H9 (cell line): ENCODE measurements at regions not wholly inside any gene's neighbourhood (a gene's known extent, or its start where the extent isn't known, plus 50 kb on each side); places are given as distances from the start of the nearest gene placed in this dataset.

Source experiments
- DNase-seq: peaks from one replicate; pipeline ENCODE4 v3.0.0-alpha.2; 2017
- H2AFZ ChIP-seq: one replicate; pipeline ENCODE4 v1.6.1; 2013; ENCODE audit warnings: mild to moderate bottlenecking, low read length, control low read depth, moderate library complexity
- H2AK5ac ChIP-seq: 2 replicates; pipeline ENCODE4 v1.6.1; 2013; ENCODE audit warnings: low read length, control low read depth, mixed read lengths; ENCODE audit not compliant: insufficient read length
- H2BK120ac ChIP-seq: one replicate; pipeline ENCODE4 v1.6.1; 2013; ENCODE audit warnings: low read depth, mild to moderate bottlenecking, low read length, control low read depth, inconsistent platforms; ENCODE audit not compliant: poor library complexity, severe bottlenecking
- H2BK12ac ChIP-seq: 2 replicates; pipeline ENCODE4 v1.6.1; 2013; ENCODE audit warnings: low read length, control low read depth, mixed read lengths, low read depth; ENCODE audit not compliant: insufficient read length
- H2BK15ac ChIP-seq: 2 replicates; pipeline ENCODE4 v1.6.1; 2013; ENCODE audit warnings: low read depth, low read length, control low read depth
- H2BK20ac ChIP-seq: one replicate; pipeline ENCODE4 v1.6.1; 2013; ENCODE audit warnings: low read depth, mild to moderate bottlenecking, low read length, control low read depth, inconsistent platforms; ENCODE audit not compliant: poor library complexity, severe bottlenecking
- H2BK5ac ChIP-seq: 2 replicates; pipeline ENCODE4 v1.6.1; 2013; ENCODE audit warnings: low read length, control low read depth, mixed read lengths; ENCODE audit not compliant: insufficient read length
- H3K14ac ChIP-seq: 2 replicates; pipeline ENCODE4 v1.6.1; 2013; ENCODE audit warnings: low read length, control low read depth; ENCODE audit not compliant: insufficient read depth
- H3K18ac ChIP-seq: 2 replicates; pipeline ENCODE4 v1.6.1; 2013; ENCODE audit warnings: low read depth, mild to moderate bottlenecking, mixed read lengths, low read length, control low read depth; ENCODE audit not compliant: insufficient read length
- H3K23ac ChIP-seq: 2 replicates; pipeline ENCODE4 v1.6.1; 2013; ENCODE audit warnings: low read length, control low read depth, mixed read lengths, low read depth; ENCODE audit not compliant: insufficient read length
- H3K23me2 ChIP-seq: 2 replicates; pipeline ENCODE4 v1.6.1; 2013; ENCODE audit warnings: low read depth, mild to moderate bottlenecking, mixed read lengths, low read length, control low read depth; ENCODE audit not compliant: insufficient read length, poor library complexity, severe bottlenecking
- H3K27ac ChIP-seq: 2 replicates; pipeline ENCODE4 v1.5.1; 2013; ENCODE audit warnings: low read length, control low read depth, mixed read lengths, low read depth; ENCODE audit not compliant: insufficient read length
- H3K27me3 ChIP-seq: 2 replicates; pipeline ENCODE4 v1.6.1; 2013; ENCODE audit warnings: low read length, control low read depth, inconsistent platforms; ENCODE audit not compliant: insufficient read depth
- H3K4ac ChIP-seq: 2 replicates; pipeline ENCODE4 v1.6.1; 2013; ENCODE audit warnings: low read depth, mild to moderate bottlenecking, control low read depth, inconsistent platforms, low read length, moderate library complexity
- H3K4me1 ChIP-seq: 2 replicates; pipeline ENCODE4 v1.6.1; 2013; ENCODE audit warnings: low read length, control low read depth, inconsistent platforms; ENCODE audit not compliant: insufficient read depth
- H3K4me2 ChIP-seq: 2 replicates; pipeline ENCODE4 v1.6.1; 2013; ENCODE audit warnings: low read length, control low read depth, mixed read lengths; ENCODE audit not compliant: insufficient read length, insufficient read depth
- H3K56ac ChIP-seq: 2 replicates; pipeline ENCODE4 v1.6.1; 2013; ENCODE audit warnings: low read depth, mild to moderate bottlenecking, mixed read lengths, low read length, control low read depth; ENCODE audit not compliant: insufficient read length
- H3K79me1 ChIP-seq: 2 replicates; pipeline ENCODE4 v1.6.1; 2013; ENCODE audit warnings: low read depth, mild to moderate bottlenecking, moderate library complexity, low read length, control low read depth, inconsistent platforms; ENCODE audit not compliant: insufficient read depth, poor library complexity, severe bottlenecking
- H3K79me2 ChIP-seq: 2 replicates; pipeline ENCODE4 v1.6.1; 2013; ENCODE audit warnings: low read length, control low read depth, inconsistent platforms; ENCODE audit not compliant: insufficient read depth
- H3K9ac ChIP-seq: 2 replicates; pipeline ENCODE4 v1.6.1; 2013; ENCODE audit warnings: low read length, control low read depth, mixed read lengths; ENCODE audit not compliant: insufficient read length; ENCODE audit errors: extremely low read depth
- H3K9me3 ChIP-seq: one replicate; pipeline ENCODE4 v1.6.1; 2013; ENCODE audit warnings: low read depth, low read length, inconsistent platforms; ENCODE audit not compliant: control insufficient read depth
- H3T11ph ChIP-seq: one replicate; pipeline ENCODE4 v1.6.1; 2013; ENCODE audit warnings: mild to moderate bottlenecking, low read length, control low read depth, inconsistent platforms
- H4K20me1 ChIP-seq: one replicate; pipeline ENCODE4 v1.6.1; 2013; ENCODE audit not compliant: control insufficient read depth, insufficient read length, insufficient read depth
- H4K5ac ChIP-seq: 2 replicates; pipeline ENCODE4 v1.6.1; 2013; ENCODE audit warnings: low read depth, mild to moderate bottlenecking, mixed read lengths, low read length, control low read depth; ENCODE audit not compliant: insufficient read length
- H4K8ac ChIP-seq: replicated peaks from 2 replicates; pipeline ENCODE4 v1.6.1; 2013; ENCODE audit warnings: low read length, control low read depth, mixed read lengths, low read depth; ENCODE audit not compliant: insufficient read length
- H4K91ac ChIP-seq: 2 replicates; pipeline ENCODE4 v1.6.1; 2013; ENCODE audit warnings: low read depth, mild to moderate bottlenecking, moderate library complexity, mixed read lengths, low read length, control low read depth; ENCODE audit not compliant: insufficient read length
- H3K27ac Mint-ChIP-seq, 3 experiments: 2 replicates in 2 of 3; 3 replicates in 1 of 3; pipeline ENCODE4 v1.8.0; 2020 to 2021; ENCODE audit warnings: mixed read lengths in 3 of 3, mild to moderate bottlenecking in 1 of 3, moderate library complexity in 1 of 3
- H3K27me3 Mint-ChIP-seq: 2 replicates; pipeline ENCODE4 v1.8.0; 2021; ENCODE audit warnings: low read depth, mild to moderate bottlenecking, moderate library complexity, mixed read lengths
- H3K36me3 Mint-ChIP-seq, 3 experiments: 2 replicates in 2 of 3; 3 replicates in 1 of 3; pipeline ENCODE4 v1.8.0; 2020 to 2021; ENCODE audit warnings: low read depth in 3 of 3, mixed read lengths in 3 of 3; ENCODE audit not compliant: insufficient read depth in 1 of 3
- H3K4me1 Mint-ChIP-seq, 2 experiments: 2 replicates each; pipeline ENCODE4 v1.8.0; 2020; ENCODE audit warnings: mixed read lengths in 2 of 2
- H3K4me3 Mint-ChIP-seq, 2 experiments: 2 replicates in 1 of 2; 3 replicates in 1 of 2; pipeline ENCODE4 v1.8.0; 2020 to 2021; ENCODE audit warnings: mild to moderate bottlenecking in 2 of 2, mixed read lengths in 2 of 2, moderate library complexity in 1 of 2
- H3K9me3 Mint-ChIP-seq, 2 experiments: 2 replicates in 1 of 2; 3 replicates in 1 of 2; pipeline ENCODE4 v1.8.0; 2020; ENCODE audit warnings: mild to moderate bottlenecking in 2 of 2, mixed read lengths in 2 of 2, moderate library complexity in 1 of 2
- WGBS: extraction: QIAGEN DNeasy Blood & Tissue Kit; methylation state at CpG from one replicate; pipeline ENCODE4 v1.1.7; 2013; ENCODE audit warnings: missing lambda C conversion rate, low lambda C conversion rate, mixed read lengths; ENCODE audit not compliant: insufficient read length; ENCODE audit errors: extremely low coverage; 5-methylcytosine and 5-hydroxymethylcytosine counted together
- TF ChIP-seq, protein P1 (sequence below): fragments of 200-600 bp; sonication (generic); conservative IDR thresholded peaks from 3 replicates; pipeline ENCODE4 v1.8.0; 2021; ENCODE audit warnings: antibody characterized with exemption, mild to moderate bottlenecking

- Histone ChIP-seq H3K4me1 (no peaks in the 10 kb centered on the region), H2BK5ac (no peak overlapping the region), H4K5ac (no peak overlapping the region), H3K14ac (no peak overlapping the region), H2BK15ac (no peak overlapping the region), H3K23ac (no peak overlapping the region), H2BK120ac (no peak overlapping the region), H4K91ac (no peak overlapping the region), H3K79me2 (no peaks in the 10 kb centered on the region), H3K56ac (no peak overlapping the region), H3K4me2 (no peak overlapping the region), H3K4ac (no peak overlapping the region), H3K27me3 (no peaks in the 10 kb centered on the region), H3K79me1 (no peaks in the 10 kb centered on the region), H4K8ac (no peak overlapping the region), H3K23me2 (no peaks in the 10 kb centered on the region), H3K27ac (no peak overlapping the region), H4K20me1 (no peaks in the 10 kb centered on the region), H3K18ac (no peak overlapping the region), H3K9me3 (no peaks in the 10 kb centered on the region), H3T11ph (no peak overlapping the region), H3K9ac (no peak overlapping the region), H2AFZ (no peak overlapping the region), H2BK20ac (no peak overlapping the region), H2AK5ac (no peak overlapping the region), H2BK12ac (no peak overlapping the region)
- no peak overlapping the region for H3K4me3 Mint-ChIP-seq
- H3K27ac Mint-ChIP-seq, result no peak overlapping the region
- H3K36me3 Mint-ChIP-seq, result peaks cover 0 to 7% (median 2%) of the 10 kb centered on the region in 3 experiments; a peak in 1 of 7 replicates
- no peaks in the 10 kb centered on the region for H3K27me3 Mint-ChIP-seq
- TF ChIP-seq, protein P1, sequence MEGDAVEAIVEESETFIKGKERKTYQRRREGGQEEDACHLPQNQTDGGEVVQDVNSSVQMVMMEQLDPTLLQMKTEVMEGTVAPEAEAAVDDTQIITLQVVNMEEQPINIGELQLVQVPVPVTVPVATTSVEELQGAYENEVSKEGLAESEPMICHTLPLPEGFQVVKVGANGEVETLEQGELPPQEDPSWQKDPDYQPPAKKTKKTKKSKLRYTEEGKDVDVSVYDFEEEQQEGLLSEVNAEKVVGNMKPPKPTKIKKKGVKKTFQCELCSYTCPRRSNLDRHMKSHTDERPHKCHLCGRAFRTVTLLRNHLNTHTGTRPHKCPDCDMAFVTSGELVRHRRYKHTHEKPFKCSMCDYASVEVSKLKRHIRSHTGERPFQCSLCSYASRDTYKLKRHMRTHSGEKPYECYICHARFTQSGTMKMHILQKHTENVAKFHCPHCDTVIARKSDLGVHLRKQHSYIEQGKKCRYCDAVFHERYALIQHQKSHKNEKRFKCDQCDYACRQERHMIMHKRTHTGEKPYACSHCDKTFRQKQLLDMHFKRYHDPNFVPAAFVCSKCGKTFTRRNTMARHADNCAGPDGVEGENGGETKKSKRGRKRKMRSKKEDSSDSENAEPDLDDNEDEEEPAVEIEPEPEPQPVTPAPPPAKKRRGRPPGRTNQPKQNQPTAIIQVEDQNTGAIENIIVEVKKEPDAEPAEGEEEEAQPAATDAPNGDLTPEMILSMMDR, result no peak
- WGBS, result no CpG with 5 or more reads among the region's 4 CpGs
- H3K9me3 Mint-ChIP-seq, result peaks cover 4 to 5% of the 10 kb centered on the region in 2 experiments; a peak in 4 of 5 replicates
- no peak for DNase-seq
- H3K4me1 Mint-ChIP-seq, result peaks cover 8 to 10% of the 10 kb centered on the region in 2 experiments
Measured at GRCh38 chrX:5708251-5708650, 520.4 kb downstream of the NLGN4X start.
